Epithelial cell of esophagus (primary cell): ENCODE measurements at regions not wholly inside any gene's neighbourhood (a gene's known extent, or its start where the extent isn't known, plus 50 kb on each side); places are given as distances from the start of the nearest gene placed in this dataset.

Experiments used
- DNase-seq: peaks from one replicate; pipeline ENCODE4 v3.0.0; 2010; ENCODE audit warnings: low read depth
- H3K4me3 ChIP-seq: 2 replicates; pipeline ENCODE4 v1.5.1; 2011; ENCODE audit warnings: mild to moderate bottlenecking, low read length, control low read depth
- TF ChIP-seq, protein P1 (sequence below): IDR thresholded peaks from 2 replicates; pipeline ENCODE4 v1.5.1; 2011; ENCODE audit warnings: low read depth, mild to moderate bottlenecking, low read length, control low read depth, inconsistent platforms; ENCODE audit not compliant: insufficient read depth; ENCODE audit errors: missing control alignments

DNA sequence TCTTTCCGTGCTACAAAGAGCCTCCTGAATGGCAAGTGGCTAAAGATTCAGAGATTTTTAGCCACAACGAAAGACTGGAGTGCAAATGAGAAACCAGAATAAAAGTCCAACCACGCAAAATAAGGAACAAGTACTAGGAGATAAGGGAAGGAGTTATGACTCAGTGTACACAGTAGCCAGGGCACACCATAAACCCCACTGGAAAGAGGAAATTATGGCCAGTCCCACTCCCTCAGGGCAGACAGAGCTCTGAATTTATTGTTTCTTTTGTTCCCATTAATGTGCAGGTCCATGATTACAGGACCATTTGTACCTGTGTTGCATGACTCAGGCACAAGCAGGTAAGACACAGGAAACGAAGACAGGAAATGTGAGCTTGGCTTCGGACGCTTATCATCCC, 150.3 kb upstream of the PREP start:
- TF ChIP-seq, protein P1, sequence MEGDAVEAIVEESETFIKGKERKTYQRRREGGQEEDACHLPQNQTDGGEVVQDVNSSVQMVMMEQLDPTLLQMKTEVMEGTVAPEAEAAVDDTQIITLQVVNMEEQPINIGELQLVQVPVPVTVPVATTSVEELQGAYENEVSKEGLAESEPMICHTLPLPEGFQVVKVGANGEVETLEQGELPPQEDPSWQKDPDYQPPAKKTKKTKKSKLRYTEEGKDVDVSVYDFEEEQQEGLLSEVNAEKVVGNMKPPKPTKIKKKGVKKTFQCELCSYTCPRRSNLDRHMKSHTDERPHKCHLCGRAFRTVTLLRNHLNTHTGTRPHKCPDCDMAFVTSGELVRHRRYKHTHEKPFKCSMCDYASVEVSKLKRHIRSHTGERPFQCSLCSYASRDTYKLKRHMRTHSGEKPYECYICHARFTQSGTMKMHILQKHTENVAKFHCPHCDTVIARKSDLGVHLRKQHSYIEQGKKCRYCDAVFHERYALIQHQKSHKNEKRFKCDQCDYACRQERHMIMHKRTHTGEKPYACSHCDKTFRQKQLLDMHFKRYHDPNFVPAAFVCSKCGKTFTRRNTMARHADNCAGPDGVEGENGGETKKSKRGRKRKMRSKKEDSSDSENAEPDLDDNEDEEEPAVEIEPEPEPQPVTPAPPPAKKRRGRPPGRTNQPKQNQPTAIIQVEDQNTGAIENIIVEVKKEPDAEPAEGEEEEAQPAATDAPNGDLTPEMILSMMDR = no peak
- no peak overlapping the region for H3K4me3 ChIP-seq
- peak; percentile 87 for DNase-seq

DNA sequence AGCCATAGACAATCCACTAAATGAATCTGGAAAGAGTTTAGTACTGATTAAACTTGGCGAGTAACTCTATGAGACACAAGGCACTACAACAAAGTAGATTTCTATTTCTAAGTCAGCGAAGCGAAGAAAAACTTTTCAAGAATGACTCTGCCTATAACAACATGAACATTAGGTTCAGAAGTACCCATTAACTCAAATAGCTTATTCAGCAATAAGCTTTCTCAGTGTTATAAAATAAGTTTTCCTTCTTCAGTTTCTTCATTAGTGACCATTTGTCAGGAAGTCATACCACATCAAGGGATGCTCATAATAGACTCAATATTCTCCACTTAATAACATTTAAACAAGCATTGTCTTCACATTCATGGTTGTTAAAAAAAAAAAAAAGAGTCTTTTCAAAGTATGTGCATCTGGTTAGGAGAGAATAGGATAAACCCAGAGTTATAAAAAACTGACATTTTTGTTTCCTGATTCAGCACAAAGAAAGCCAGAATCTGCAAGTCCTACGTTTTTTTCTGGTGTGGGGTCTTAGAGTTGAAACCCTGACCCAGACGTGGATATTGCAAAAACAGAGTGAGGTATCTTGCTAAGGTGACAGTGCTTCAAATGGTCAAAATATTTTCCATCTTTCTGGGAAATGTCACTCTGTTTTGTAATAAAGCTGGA, 148.2 kb upstream of the PREP start:
- TF ChIP-seq, protein P1 = no peak
- DNase-seq = no peak
- H3K4me3 ChIP-seq = no peak overlapping the region

DNA sequence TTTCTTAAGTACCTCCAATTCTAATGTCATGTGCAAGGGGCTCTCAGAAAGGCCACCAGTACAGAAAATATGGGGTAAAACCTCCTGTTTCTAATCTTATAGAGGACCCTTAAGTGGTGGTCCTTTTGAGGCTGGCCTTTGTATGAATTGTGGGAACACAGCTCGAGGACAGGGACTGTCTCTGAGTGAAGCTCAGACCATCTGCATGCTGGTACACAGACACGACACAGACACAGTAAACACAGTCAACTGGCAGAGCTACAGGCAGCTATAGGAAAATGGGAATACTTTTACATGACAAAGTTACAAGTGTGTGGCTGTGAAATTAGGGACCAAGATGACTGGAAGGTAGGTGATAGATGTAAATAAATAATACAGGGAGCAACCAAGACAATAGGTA, 143.9 kb upstream of the PREP start:
- no peak for DNase-seq
- H3K4me3 ChIP-seq = no peak overlapping the region
- TF ChIP-seq, protein P1 = no peak

DNA sequence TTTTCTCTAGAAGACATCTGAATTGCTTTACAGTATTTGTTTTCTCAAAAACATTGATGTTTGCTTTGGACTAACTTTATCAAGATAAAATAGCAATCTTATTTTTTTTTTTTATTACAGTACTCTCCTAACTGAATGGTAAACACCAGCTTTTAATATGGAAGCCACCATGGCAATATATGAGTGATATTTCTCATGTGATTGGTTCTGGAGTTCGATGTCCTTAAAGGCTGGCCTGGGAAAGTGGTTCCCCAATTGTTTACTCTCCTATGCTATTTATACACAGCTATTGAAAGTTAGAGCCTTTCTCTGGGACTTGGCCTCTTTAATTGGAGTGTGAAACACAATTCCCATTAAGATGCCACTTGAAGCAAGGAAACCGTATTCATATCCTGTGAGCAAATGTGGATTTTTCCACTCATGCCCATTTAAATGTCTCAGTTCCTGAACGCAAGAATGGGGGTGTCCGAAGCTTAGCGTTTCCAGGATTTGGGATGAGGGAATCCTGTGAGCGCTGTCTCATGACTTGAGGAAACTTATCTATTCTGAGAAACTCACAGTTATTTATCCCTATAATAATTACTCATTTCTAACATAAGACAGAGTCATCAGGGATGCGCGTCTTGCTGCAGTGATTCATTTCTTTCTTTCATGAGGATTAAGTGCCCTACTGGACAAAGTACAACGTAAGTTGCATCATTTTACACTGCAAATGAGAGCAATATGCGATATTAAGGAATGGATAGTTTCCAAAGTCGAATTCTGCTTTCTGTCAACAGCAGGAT, 143.3 kb upstream of the PREP start:
- DNase-seq = peak; percentile 90
- no peak overlapping the region for H3K4me3 ChIP-seq
- TF ChIP-seq, protein P1 = no peak

DNA sequence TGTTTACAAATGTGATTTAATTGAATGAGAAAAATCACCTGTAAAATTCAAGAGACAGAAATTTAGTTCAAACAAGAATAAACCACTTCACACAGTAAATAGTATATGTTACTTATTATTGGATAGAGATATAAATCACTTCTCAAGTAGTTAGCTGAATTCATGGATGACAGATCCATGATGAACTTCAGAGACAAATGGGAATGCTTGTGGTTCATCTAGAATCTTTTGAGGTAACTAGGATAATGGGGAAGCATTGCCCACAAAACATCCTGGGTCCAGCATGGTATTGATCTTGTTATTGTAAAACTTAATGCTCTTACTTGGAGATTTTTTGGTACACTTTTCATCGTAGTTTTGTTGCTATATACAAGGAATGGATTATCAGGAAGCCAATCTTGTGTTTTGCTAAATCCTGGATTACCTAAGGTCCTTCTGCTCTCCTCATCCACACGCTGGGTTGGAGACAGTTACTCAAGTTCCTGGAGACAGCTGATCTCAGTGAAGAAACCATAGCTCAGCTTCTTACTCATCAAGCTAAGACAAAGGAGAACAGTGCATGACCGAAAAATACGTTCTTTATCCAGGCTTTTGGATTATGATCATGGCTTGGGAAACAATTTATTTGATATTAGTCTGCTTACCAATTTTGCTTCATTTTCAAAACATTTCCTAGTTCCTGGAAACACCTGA, 142.5 kb upstream of the PREP start:
- H3K4me3 ChIP-seq = no peak overlapping the region
- DNase-seq = peak; percentile 76
- TF ChIP-seq, protein P1 = no peak

DNA sequence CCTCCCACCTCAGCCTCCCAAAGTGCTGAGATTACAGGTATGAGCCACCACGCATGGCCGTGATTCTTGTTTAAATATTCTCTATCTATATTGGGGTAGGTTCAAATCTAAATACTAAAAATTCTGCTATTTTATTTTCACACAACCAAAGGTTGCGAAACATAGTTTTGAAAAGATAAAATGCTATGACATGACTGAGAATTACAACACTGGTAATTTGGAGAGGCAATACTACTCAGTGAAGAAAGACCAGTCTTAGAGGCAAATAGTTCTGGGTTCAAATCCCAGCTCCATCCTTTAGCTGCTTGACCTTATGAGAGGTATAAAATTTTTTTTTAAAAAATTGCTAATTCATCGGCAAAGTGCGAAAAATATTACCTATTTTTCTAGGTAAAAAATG, 137.0 kb upstream of the PREP start:
- no peak for DNase-seq
- TF ChIP-seq, protein P1 = no peak
- no peak overlapping the region for H3K4me3 ChIP-seq
